GM18505 (cell line): ENCODE measurements at regions not wholly inside any gene's neighbourhood (a gene's known extent, or its start where the extent isn't known, plus 50 kb on each side); places are given as distances from the start of the nearest gene placed in this dataset.

Source experiments
- ATAC-seq: cut with Tn5 transposase; IDR thresholded peaks from one replicate; pipeline ENCODE4 v1.9.1; 2021; ENCODE audit not compliant: unreplicated experiment
- POLR2A ChIP-seq: IDR thresholded peaks from 4 replicates; pipeline ENCODE4 v1.6.1; 2011; ENCODE audit warnings: borderline replicate concordance; ENCODE audit not compliant: insufficient read depth, insufficient read length; ENCODE audit errors: extremely low read depth

DNA sequence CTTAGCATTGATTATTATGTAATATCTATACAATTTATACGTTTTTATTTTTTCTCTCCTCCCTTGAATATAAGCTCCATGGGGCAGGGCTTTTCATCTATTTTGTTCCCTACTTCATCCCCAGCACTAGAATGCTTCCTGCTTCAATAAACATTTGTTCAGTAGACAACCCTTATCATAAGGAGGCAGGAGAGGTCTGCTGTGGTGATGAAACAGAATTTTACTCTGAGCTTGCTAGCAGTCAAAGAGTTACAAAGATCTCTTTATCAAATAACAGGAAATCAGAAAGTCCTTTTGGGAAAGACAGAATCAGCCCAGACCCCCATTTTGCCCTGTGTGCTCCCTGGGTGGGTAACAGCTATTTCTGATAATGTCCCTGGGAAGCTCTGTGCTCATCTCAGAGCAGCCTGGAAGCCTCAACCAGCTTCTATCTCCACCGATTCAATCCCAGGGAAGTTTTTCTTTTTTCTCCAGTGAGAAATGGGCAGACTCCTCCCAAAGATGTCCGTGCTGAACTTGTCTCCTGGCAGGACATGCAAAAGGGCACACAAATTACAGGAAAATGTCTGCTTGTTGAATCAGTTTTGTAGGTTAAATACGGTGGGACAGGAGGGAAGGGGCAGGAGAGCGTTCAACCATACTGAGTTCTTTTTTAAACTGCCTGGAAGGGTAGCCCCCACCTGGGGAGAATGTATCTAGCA, 84.7 kb upstream of the PKDCC start:
- no peak for TF ChIP-seq POLR2A
- ATAC-seq: no peak

DNA sequence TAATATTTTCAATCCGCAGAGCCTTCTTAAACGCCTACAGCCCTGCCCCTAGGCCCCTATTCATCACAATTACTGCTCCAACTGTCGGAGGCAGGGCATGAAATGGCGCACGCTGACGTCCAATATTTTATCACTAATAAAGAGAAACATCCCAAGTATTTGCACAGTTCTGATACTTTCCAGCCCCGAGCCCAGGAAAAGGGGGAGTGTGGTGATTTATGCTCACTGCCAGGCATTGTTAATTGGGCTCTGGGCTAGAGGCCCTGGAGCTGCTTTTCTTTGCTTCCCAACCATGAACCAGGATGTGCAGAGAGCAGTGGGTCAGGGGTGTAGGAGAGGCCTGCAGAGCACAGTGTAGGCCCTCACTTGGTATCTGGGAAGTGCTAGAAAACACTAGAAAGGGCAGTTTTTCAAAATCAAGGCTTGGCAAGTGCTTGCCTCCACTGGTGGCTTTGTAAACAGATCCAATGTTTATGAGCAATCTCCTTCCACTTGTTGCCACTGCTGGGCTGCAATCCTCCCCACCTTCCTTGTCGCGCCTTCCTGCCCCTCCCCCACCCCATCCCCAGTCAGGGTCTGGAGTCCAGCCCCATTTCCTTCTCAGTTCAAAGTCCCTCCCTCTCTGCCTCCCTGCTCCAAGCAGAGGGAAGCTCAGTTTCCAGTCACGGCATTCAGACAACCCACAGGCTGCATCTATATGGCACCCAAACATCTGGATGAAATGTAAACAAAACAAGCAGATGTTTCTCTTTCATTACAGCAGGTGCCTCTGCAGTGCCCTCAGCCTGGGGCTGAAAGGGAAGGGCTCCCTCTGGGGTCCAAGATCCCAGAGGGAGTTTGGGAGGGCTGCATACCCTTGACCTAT, 83.9 kb upstream of the PKDCC start:
- no peak for TF ChIP-seq POLR2A
- ATAC-seq: no peak

DNA sequence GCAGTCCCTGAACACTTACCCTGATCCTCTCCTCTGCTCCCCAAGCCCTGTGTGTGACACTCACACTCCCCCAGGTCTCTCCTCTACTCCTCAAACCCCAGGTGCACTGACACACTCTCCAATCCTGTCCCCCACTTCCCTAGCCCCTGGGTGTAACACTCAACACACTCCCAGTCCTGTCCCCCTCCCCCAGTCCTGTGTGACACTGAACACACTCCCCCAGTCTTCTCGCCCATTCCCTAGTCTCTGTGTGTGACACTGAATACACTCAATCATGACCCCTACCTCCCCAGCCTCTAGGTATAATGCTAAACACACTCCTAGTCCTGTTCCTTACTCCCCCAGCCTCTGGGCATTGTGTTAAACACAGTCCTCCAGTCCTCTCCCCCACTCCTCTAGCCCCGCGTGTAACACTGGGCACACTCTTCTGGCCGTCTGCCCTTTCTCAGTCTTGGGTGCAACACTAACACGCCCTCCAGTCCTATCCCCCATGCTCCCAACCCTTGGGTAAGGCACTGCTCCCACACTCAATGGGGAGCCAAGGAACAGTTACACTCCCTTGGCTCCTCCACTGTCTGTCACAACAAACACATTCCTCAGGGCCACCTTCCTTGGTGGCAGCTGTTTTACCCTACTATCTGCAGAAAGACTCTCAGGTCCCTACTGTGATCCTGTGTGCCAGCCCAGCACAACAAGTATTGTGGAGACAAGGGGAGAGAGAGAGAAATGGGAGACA, 82.5 kb upstream of the PKDCC start:
- TF ChIP-seq POLR2A: no peak
- ATAC-seq: no peak

DNA sequence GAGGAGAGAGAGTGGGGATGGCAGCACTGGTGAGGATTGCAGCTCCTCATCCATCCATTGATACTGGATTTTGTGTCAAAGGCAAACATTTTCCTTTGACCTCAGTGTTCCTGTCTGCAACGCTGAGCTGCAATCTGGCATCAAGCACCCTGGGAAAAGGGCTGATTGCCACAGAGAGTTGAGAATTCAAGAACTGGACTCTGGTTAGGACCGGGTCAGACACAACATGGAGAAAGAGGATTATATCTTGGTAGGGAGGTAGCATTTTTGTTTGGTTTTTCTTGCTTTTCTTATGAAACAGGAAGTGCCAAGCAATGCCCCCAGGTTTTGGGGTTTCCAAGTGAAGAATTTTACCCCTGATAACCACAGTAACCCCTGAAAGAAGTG, 81.9 kb upstream of the PKDCC start:
- no peak for TF ChIP-seq POLR2A

DNA sequence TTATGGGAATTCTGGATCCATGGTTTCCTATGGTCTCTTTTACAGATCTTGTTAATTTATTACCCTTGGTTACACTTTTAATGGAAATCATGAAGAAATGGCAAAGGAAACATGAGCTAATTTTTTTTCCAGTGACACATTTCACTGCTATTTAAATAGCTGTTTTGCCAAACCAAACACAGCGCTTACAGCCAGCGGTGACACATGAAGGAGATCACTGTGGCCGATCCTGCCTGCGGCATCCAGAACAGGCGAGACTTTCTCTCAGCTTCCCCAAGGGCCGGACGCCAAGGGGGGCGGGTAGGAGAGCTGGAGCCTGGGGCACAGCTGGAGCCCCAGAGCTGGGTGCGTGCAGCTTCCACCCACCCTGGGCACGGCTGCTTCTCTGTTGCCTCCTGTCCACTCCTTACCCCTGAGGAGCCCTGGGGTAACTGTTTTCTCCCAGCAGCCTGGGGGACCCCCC, 81.4 kb upstream of the PKDCC start:
- TF ChIP-seq POLR2A: no peak
- no peak for ATAC-seq

More for the DNA sequence above, 81.9 kb upstream of the PKDCC start:
- no peak for ATAC-seq

DNA sequence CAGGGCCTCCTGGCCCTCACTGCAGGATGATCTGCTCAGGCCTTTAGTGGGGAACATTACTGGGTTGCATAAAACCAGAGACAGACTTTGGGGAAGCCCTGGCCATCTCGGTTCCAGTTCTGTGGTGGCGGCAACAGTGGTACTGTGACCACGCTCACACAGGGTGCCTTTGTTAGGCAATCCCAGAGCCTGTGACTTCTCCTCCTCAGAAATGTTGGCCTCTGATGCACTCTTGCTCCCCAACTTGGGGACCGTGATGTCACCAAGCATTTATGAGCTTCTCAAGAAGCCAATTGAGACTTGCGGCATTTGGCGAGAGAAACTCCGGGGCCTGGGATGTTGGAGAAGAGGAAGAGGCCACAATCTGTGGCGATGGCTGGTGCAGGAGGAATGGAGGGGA, 80.9 kb upstream of the PKDCC start:
- TF ChIP-seq POLR2A: no peak
- ATAC-seq: no peak

DNA sequence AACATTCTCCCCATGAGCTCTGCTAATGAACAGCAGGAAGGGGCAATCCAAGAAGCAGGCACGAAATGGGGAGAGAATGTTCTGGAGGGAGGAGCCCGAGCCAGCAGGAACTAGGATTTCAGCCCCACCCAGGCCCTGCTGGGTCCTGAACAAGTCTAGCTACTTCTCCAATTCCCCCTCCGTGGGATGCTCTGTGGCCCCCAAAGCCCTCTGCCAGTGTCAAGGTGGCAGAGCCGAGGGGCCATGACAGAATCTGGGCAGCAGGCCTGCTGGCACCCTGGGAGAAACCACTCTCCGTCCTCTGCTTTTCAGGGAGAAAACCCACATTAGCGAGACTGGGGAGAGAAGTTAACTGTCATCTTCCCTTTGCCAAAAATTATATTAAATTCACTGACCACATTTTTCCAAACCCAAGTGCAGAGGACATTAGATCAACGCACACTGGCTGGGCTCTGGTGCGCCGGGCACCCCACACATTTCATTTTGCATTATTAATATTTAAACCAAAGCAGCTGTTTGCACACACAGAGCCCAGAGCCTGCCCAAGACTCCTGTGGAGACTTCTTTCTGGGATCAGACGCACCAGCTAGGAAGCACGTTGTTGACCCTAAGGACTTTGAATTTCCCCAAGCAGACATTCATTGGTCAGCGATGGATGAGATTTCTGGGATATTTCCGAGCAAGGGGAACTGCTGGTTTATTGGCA, 80.2 kb upstream of the PKDCC start:
- no peak for TF ChIP-seq POLR2A
- ATAC-seq: no peak

DNA sequence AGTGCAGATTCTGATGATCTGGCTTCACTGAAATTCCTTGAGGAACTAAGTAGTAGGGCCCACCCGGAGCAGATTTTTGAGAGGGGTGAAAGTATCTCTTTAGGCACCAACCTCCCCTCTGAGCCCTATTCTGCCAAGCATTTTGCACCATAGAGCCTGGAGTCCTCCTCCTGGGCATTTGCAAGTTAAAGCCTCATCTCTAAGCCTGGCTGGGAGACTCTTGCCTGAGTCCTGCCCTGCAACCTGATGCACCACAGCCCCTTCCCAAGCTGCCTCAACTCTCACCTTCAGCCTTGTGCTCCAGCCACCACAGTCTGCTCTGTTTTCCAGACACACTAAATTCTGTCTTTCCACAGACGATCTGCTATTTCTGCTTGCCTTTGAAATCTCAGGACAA, 79.6 kb upstream of the PKDCC start:
- TF ChIP-seq POLR2A: no peak
- ATAC-seq: no peak

DNA sequence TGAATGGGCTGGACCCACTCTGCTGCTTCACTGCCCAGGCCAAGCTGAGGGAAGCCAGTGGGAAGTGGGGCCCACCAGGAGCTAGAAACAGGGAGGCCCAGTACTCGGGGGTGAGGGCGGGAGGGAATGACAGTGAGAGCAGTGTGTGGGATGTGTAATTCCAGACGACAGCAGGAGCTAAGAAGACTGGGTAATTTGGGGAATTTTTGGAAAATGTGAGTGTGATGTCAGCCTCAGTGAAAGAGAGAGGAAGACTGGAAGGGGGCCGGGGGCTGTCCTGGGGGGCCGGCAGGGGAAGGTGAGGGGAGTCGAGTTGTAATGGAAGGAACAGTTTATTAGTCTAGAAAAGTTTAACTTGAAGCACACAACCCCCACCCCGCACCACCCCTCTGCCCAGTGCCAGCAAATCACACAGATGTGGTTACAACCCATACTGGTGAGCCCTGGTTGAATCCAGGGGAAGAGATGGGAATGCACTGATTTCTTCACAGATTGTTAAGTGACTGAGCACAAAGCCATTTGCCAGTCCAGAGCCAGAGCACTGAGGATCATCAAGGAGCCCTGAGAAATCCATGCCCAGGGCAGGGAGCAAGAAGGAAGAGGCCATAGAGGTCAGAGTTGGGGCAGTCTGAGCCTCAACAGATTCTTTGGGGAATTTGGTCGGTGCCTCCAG, 76.7 kb upstream of the PKDCC start:
- no peak for ATAC-seq
- TF ChIP-seq POLR2A: no peak

DNA sequence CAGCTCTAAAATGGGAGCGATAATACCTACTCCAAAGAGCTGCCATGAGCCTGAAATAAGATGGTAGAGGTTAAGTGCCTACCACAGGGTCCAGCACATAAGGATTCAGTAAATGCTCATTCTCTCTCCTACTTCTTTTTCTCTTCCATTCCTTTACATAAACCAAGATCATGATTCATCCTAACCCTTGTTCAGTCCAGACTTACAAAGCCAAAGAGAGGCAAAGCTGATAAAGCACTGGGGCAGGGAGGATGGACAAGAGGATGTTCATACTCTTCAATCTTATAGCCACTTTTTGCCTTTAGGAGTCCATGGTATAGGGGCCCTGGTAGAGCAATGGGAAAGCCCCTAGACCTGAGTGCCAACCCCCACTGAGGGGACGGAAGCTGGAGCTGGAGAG, 75.6 kb upstream of the PKDCC start:
- TF ChIP-seq POLR2A: no peak
- no peak for ATAC-seq

DNA sequence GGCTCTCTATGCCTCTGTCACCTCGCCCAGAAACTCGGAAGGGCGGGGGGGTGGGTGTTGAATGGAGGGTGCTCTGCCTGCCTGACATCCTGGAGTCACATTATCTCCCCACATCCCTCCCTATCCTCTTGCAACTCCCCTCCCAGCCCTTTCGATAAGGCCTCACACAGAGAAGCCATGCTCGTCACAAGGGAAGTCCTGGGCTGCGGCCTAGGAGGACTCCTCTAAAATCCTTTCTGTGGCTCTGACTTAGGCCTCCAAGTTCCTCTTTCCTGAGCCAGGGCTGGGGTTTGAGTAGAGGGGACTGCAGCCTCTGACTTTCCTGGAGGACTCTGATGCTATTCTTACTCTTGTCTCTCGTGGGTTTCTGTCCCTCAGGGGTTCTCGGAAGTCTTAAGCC, 75.0 kb upstream of the PKDCC start:
- no peak for ATAC-seq
- TF ChIP-seq POLR2A: no peak

DNA sequence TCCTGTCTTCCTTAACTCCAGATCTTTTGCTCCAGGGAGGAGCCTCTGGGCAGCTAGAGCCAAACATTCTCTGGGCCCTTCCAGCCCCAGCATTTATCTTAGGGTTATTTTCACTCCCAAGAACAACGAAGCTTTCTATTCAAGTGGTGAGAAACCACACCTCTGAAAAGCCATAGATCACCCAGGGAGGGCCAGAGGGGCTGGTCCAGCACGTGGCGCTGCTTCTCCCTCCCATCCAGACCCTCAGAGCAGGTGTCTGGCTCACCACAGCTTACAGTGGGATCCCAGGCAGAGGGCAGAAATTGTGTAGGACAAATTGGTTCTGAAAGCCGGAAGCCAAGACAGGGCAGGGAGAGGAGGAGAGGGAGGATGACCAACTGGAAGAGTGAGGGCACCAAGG, 74.0 kb upstream of the PKDCC start:
- TF ChIP-seq POLR2A: no peak
- no peak for ATAC-seq

DNA sequence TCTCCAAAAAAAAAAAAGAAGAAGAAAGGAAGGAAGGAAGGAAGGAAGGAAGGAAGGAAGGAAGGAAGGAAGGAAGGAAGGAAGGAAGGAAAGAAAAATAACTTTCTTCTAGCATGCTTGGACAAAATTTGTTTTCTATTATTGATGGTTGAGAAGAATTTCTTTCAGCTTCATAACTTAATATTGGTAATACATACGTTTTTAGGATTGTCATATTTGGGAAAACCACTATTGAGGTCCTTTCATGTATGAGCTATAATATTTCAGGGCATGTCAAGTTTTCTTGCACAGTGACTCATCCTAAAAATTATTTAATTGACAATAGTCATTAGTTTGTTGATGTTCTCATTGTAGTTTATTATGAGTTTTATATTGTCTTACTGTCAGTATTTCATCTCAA, 66.4 kb upstream of the PKDCC start:
- ATAC-seq: no peak
- TF ChIP-seq POLR2A: no peak

DNA sequence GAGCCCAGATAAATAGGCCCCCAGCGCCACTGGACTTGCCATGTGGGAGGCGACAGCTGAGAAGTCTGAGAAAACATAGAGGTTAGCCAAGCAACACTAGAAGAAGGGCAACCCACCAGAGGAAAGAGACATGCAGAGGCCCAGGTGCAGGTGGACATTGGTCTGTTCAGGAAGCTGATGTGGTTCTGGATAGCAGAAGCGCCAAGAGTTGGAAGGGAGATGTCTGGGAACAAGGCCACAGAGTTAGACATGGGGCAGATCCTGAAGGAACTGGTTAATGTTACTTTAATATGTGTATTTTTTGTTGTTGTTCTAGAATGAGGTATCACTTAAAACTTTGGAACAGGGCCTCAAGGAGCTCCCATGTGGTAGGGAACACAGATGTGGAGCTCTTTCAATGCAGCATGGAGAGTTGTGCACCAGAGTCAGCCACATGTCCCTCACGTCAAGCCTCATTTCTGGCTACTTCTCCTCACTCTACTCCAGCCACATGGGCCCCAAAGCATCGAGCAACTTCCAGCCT, 62.2 kb upstream of the PKDCC start:
- no peak for TF ChIP-seq POLR2A
- ATAC-seq: no peak
